Gastrocnemius medialis (tissue), 4 donors: ENCODE measurements at regions not wholly inside any gene's neighbourhood (a gene's known extent, or its start where the extent isn't known, plus 50 kb on each side); places are given as distances from the start of the nearest gene placed in this dataset.

Experiments used
- POLR2A ChIP-seq, 2 donors: fragments of 450-650 bp; IDR thresholded peaks; one replicate each; pipeline ENCODE4 v1.6.1; 2017; ENCODE audit warnings: antibody characterized with exemption in 2 of 2, mild to moderate bottlenecking in 2 of 2, moderate library complexity in 2 of 2
- TF ChIP-seq, protein P1 (sequence below), 5 experiments: fragments of 450-650 bp in 3 of 5; fragments of 200-600 bp in 2 of 5; sonication (generic) in 2 of 5; IDR thresholded peaks in 4 of 5; conservative IDR thresholded peaks in 1 of 5; 1 replicate in 4 of 5; 2 replicates in 1 of 5; pipeline ENCODE4 v1.5.1; 2016 to 2019; ENCODE audit warnings: antibody characterized with exemption in 5 of 5, mild to moderate bottlenecking in 3 of 5, moderate library complexity in 3 of 5

GRCh38 chr7:101736084-101736483 is 81.3 kb upstream of the CUX1 start:
- TF ChIP-seq POLR2A (IDR thresholded peaks at IDR 0.05): no peak
- TF ChIP-seq, protein P1, sequence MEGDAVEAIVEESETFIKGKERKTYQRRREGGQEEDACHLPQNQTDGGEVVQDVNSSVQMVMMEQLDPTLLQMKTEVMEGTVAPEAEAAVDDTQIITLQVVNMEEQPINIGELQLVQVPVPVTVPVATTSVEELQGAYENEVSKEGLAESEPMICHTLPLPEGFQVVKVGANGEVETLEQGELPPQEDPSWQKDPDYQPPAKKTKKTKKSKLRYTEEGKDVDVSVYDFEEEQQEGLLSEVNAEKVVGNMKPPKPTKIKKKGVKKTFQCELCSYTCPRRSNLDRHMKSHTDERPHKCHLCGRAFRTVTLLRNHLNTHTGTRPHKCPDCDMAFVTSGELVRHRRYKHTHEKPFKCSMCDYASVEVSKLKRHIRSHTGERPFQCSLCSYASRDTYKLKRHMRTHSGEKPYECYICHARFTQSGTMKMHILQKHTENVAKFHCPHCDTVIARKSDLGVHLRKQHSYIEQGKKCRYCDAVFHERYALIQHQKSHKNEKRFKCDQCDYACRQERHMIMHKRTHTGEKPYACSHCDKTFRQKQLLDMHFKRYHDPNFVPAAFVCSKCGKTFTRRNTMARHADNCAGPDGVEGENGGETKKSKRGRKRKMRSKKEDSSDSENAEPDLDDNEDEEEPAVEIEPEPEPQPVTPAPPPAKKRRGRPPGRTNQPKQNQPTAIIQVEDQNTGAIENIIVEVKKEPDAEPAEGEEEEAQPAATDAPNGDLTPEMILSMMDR (IDR thresholded peaks at IDR 0.05 in 4 of 5, conservative IDR thresholded peaks at IDR 0.05 in 1 of 5): no peak
